ENCODE measurements at regions not wholly inside any gene's neighbourhood (a gene's known extent, or its start where the extent isn't known, plus 50 kb on each side); places are given as distances from the start of the nearest gene placed in this dataset.

DNA sequence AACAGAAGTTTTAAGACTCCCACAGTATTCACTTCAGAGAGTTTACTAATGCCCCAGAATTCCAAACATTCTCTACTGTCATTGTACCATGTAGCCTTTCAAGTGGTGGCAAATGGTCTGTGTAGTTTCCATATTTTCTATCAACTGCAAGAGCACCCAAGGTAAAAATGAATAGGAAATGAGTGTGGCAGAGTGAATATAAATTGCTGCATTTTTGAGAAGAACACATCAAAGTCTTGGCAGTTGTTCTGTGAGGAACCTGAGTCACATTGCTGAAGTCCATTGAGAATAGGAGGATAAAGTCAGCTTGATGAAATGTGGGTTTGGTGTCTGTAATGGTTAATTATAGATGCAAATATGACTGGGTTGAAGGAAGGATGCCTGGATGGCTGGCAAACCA is 193.6 kb downstream of the AASDHPPT start:
- TF ChIP-seq, protein P1, sequence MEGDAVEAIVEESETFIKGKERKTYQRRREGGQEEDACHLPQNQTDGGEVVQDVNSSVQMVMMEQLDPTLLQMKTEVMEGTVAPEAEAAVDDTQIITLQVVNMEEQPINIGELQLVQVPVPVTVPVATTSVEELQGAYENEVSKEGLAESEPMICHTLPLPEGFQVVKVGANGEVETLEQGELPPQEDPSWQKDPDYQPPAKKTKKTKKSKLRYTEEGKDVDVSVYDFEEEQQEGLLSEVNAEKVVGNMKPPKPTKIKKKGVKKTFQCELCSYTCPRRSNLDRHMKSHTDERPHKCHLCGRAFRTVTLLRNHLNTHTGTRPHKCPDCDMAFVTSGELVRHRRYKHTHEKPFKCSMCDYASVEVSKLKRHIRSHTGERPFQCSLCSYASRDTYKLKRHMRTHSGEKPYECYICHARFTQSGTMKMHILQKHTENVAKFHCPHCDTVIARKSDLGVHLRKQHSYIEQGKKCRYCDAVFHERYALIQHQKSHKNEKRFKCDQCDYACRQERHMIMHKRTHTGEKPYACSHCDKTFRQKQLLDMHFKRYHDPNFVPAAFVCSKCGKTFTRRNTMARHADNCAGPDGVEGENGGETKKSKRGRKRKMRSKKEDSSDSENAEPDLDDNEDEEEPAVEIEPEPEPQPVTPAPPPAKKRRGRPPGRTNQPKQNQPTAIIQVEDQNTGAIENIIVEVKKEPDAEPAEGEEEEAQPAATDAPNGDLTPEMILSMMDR (IDR thresholded peaks at IDR 0.05; ENCODE audit: insufficient read depth, low read depth, low read length) = no peak
- no peak for DNase-seq (ENCODE audit: low read depth)
- no peak overlapping the region for H3K4me3 ChIP-seq (ENCODE audit: low read depth, low read length)

DNA sequence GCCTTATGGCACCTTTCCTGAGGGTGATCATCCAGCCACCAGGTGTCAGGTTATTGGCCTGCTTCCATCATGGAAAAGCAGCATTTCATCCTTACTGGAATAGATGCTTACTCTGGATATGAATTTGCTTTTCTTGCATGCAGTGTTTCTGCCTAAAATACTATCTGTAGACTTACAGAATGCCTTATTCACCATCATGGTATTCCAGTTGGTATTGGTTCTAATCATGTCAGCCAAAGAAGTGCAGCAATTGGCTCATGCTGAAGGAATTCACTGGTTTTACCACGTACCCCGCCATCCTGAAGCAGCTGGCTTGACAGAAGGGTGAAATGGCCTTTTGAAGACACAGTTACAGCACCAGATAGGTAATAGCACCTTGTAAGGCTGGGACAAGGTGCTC is 194.2 kb downstream of the AASDHPPT start:
- H3K4me3 ChIP-seq (ENCODE audit: low read depth, low read length) = no peak overlapping the region
- TF ChIP-seq, protein P1 (IDR thresholded peaks at IDR 0.05; ENCODE audit: insufficient read depth, low read depth, low read length) = no peak
- no peak for DNase-seq (ENCODE audit: low read depth)

DNA sequence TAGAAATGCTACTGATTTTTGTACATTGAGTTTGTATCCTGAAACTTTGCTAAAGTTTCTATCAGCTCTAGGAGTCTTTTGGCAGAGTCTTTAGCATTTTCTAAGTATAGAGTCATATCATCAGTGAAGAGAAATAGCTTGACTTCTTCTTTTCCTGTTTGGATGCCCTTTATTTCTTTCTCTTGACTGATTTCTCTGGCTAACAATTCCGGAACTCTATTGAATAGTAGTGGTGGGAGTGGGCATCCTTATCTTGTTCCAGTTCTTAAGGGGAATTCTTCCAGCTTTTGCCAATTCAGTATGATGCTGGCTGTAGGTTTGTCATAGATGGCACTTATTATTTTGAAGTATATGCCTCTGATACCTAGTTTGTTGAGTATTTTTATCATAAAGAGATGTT is 197.7 kb downstream of the AASDHPPT start:
- TF ChIP-seq, protein P1 (IDR thresholded peaks at IDR 0.05; ENCODE audit: insufficient read depth, low read depth, low read length) = no peak
- no peak for DNase-seq (ENCODE audit: low read depth)
- no peak overlapping the region for H3K4me3 ChIP-seq (ENCODE audit: low read depth, low read length)

DNA sequence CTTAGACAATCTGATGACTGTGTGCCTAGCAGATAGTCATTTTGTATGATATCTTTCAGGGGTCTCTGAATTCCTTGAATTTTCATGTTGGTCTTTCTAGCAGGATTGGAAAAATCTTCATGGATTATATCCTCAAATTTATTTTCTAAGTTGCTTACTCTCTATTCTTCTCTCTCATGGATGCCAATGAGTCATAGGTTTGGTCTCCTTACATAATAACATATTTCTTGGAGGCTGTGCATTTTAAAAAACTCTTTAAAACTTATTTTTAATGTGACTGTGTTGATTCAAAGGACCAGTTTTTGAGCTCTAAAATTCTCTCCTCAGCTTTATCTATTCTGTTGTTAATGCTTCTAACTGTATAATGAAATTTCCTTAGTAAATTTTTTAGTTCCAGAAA is 198.7 kb downstream of the AASDHPPT start:
- DNase-seq (ENCODE audit: low read depth) = peak; percentile 7
- H3K4me3 ChIP-seq (ENCODE audit: low read depth, low read length) = no peak overlapping the region
- TF ChIP-seq, protein P1 (IDR thresholded peaks at IDR 0.05; ENCODE audit: insufficient read depth, low read depth, low read length) = no peak

DNA sequence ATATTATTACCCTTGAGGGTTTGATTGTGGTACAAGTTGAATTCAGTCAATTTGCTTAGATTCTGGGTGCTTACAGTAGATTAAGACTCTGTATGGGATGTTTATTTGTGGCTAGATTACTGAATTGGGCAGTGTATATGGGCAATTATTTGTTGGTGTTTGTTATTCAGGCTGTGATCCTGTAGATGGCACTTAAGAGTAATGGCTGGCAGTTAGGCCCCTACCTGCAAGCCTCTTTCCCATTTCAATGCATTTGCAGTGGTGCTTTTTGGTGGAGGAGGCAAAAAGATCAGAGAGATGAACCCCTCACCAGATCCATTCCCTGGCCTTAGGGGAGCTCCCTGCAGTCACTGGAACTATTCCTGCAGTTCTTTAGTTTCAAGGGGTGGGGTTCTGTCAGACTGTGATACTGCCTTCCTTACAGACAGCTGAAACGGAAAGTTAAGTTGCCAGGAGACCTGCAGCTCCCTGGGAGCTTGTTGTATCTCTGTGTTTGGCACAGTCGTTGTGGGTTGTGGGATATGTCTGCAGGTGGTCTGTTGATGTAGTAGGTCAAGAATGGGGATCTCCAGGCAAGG is 199.5 kb downstream of the AASDHPPT start:
- DNase-seq (ENCODE audit: low read depth) = peak; percentile 13
- TF ChIP-seq, protein P1 (IDR thresholded peaks at IDR 0.05; ENCODE audit: insufficient read depth, low read depth, low read length) = peak; percentile 35

DNA sequence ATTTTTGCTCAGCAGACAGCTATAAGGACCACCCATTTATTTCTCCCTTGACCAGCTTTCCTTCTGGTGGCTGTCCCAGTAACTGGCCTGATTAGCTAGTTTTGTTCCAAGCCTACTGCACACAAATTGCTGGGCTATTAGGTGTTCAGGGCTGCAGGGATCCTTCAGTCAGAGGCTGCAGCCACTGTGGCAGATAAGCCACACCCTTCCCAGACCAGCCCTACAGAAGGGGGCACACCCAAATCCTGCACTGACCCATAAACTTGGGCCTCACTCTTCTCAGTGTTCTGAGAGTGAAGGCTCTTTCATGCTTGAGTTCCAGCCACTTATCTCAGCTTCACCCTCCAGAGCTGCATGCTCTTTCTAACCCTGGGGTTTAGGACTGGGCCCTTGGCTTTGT is 200.0 kb downstream of the AASDHPPT start:
- TF ChIP-seq, protein P1 (IDR thresholded peaks at IDR 0.05; ENCODE audit: insufficient read depth, low read depth, low read length) = no peak
- DNase-seq (ENCODE audit: low read depth) = no peak
- H3K4me3 ChIP-seq (ENCODE audit: low read depth, low read length) = no peak overlapping the region

More for the DNA sequence above, 199.5 kb downstream of the AASDHPPT start:
- H3K4me3 ChIP-seq (ENCODE audit: low read depth, low read length) = no peak overlapping the region

DNA sequence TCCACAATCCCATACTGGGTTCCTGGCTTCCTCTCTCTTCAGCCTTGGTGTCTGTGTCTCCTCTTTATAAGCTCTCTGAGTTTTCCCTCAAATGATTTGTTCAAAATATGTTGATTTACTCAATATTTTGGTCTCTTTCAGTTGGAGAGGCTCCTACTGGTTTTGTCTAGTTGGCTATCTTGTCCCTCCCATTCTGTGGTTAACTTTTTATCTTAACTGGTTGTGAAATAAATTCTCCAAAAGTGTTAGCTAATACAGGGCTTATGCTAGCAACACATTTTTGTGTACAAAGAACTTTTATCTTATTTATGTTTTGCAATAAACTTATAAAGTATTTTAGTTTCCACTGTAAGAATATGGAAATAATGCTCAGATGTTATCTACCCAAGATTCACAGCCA is 200.9 kb downstream of the AASDHPPT start:
- TF ChIP-seq, protein P1 (IDR thresholded peaks at IDR 0.05; ENCODE audit: insufficient read depth, low read depth, low read length) = no peak
- peak; percentile 84 for DNase-seq (ENCODE audit: low read depth)
- no peak overlapping the region for H3K4me3 ChIP-seq (ENCODE audit: low read depth, low read length)

Measured in fibroblast of villous mesenchyme (primary cell).